OCI-LY1 (cell line): ENCODE measurements at regions not wholly inside any gene's neighbourhood (a gene's known extent, or its start where the extent isn't known, plus 50 kb on each side); places are given as distances from the start of the nearest gene placed in this dataset.

ENCODE experiments used
- H2AFZ ChIP-seq: fragments of 200-600 bp; sonication (generic), shearing (Covaris generic); 2 replicates; pipeline ENCODE4 v1.6.0; 2014; ENCODE audit warnings: antibody characterized with exemption, mild to moderate bottlenecking, low read length
- H3F3A ChIP-seq: fragments of 200-600 bp; sonication (generic), shearing (Covaris generic); 2 replicates; pipeline ENCODE4 v1.6.0; 2014; ENCODE audit warnings: mild to moderate bottlenecking, antibody characterized with exemption, low read length, moderate library complexity; ENCODE audit not compliant: insufficient read depth
- H3K27ac ChIP-seq: fragments of 200-600 bp; sonication (generic); 2 replicates; pipeline ENCODE4 v1.5.1; 2014; ENCODE audit warnings: low read length, mixed run types, mild to moderate bottlenecking, low read depth; ENCODE audit not compliant: poor library complexity, severe bottlenecking
- H3K27me3 ChIP-seq: fragments of 200-600 bp; sonication (generic); 2 replicates; pipeline ENCODE4 v1.6.0; 2014; ENCODE audit warnings: antibody characterized with exemption, mild to moderate bottlenecking, low read length, moderate library complexity; ENCODE audit not compliant: insufficient read depth
- H3K36me3 ChIP-seq: fragments of 200-600 bp; sonication (generic); 2 replicates; pipeline ENCODE4 v1.6.1; 2014; ENCODE audit warnings: mild to moderate bottlenecking, antibody characterized with exemption, low read length, moderate library complexity, mixed read lengths; ENCODE audit not compliant: insufficient read depth
- H3K4me1 ChIP-seq: fragments of 200-600 bp; sonication (generic); 2 replicates; pipeline ENCODE4 v1.5.1; 2014; ENCODE audit warnings: mild to moderate bottlenecking, low read length, moderate library complexity; ENCODE audit not compliant: insufficient read depth, severe bottlenecking
- H3K4me2 ChIP-seq: fragments of 200-600 bp; sonication (generic), shearing (Covaris generic); 2 replicates; pipeline ENCODE4 v1.6.1; 2014; ENCODE audit warnings: low read length
- H3K4me3 ChIP-seq: fragments of 200-600 bp; sonication (generic); 2 replicates; pipeline ENCODE4 v1.5.1; 2014; ENCODE audit warnings: low read length, low read depth, mild to moderate bottlenecking, mixed read lengths; ENCODE audit not compliant: poor library complexity, severe bottlenecking
- H3K79me2 ChIP-seq: fragments of 200-600 bp; shearing (Covaris generic); 2 replicates; pipeline ENCODE4 v1.6.1; 2016; ENCODE audit warnings: mixed run types, low read length, mixed read lengths; ENCODE audit not compliant: insufficient read depth
- H3K9ac ChIP-seq: fragments of 200-600 bp; sonication (generic), shearing (Covaris generic); 2 replicates; pipeline ENCODE4 v1.6.1; 2014; ENCODE audit warnings: mild to moderate bottlenecking, low read length, mixed read lengths
- H3K9me2 ChIP-seq: fragments of 200-600 bp; sonication (generic), shearing (Covaris generic); 2 replicates; pipeline ENCODE4 v1.6.1; 2014; ENCODE audit warnings: low read depth, mild to moderate bottlenecking, low read length, mixed read lengths
- H3K9me3 ChIP-seq: fragments of 200-600 bp; shearing (Covaris generic); 2 replicates; pipeline ENCODE4 v1.6.1; 2014; ENCODE audit warnings: low read length, mixed read lengths
- H4K20me1 ChIP-seq: fragments of 200-600 bp; sonication (generic), shearing (Covaris generic); 2 replicates; pipeline ENCODE4 v1.6.0; 2016; ENCODE audit warnings: mild to moderate bottlenecking, low read length; ENCODE audit not compliant: insufficient read depth
- CTCF ChIP-seq: fragments of 200-600 bp; sonication (generic), shearing (Covaris generic); IDR thresholded peaks from 2 replicates; pipeline ENCODE4 v1.5.1; 2017; ENCODE audit warnings: mild to moderate bottlenecking, antibody characterized with exemption, low read length, moderate library complexity, mixed read lengths
- EZH2 ChIP-seq: fragments of 200-600 bp; sonication (generic), shearing (Covaris generic); IDR thresholded peaks from 2 replicates; pipeline ENCODE4 v1.8.0; 2017; ENCODE audit warnings: borderline replicate concordance, mixed run types, mild to moderate bottlenecking, antibody characterized with exemption, low read length, moderate library complexity, mixed read lengths

GRCh38 chr22:34427436-34427835 is 507.2 kb upstream of the LARGE1 start:
- Histone ChIP-seq H3K9me3 (no peaks in the 10 kb centered on the region), H3K4me2 (no peak overlapping the region), H3K36me3 (no peaks in the 10 kb centered on the region), H3K79me2 (no peaks in the 10 kb centered on the region), H2AFZ (no peak overlapping the region), H3F3A (no peaks in the 10 kb centered on the region), H3K9me2 (no peaks in the 10 kb centered on the region), H3K9ac (no peak overlapping the region), H3K4me3 (no peak overlapping the region), H3K4me1 (no peaks in the 10 kb centered on the region), H3K27ac (no peak overlapping the region), H3K27me3 (no peaks in the 10 kb centered on the region), H4K20me1 (no peaks in the 10 kb centered on the region)
- no peak for TF ChIP-seq CTCF
- TF ChIP-seq EZH2: no peak

GRCh38 chr22:34427841-34428240 is 507.6 kb upstream of the LARGE1 start:
- H3K27ac ChIP-seq: no peak overlapping the region
- H3F3A ChIP-seq: no peaks in the 10 kb centered on the region
- H3K27me3 ChIP-seq: no peaks in the 10 kb centered on the region
- no peak overlapping the region for H3K9ac ChIP-seq
- H2AFZ ChIP-seq: no peak overlapping the region
- H3K4me1 ChIP-seq: no peaks in the 10 kb centered on the region
- no peaks in the 10 kb centered on the region for H4K20me1 ChIP-seq
- no peak overlapping the region for H3K4me2 ChIP-seq
- TF ChIP-seq EZH2 (no peak), CTCF (no peak)
- H3K9me2 ChIP-seq: no peaks in the 10 kb centered on the region
- no peaks in the 10 kb centered on the region for H3K79me2 ChIP-seq
- no peaks in the 10 kb centered on the region for H3K36me3 ChIP-seq
- no peak overlapping the region for H3K4me3 ChIP-seq
- no peaks in the 10 kb centered on the region for H3K9me3 ChIP-seq

GRCh38 chr22:34429314-34429713 is 509.0 kb upstream of the LARGE1 start:
- TF ChIP-seq EZH2 (no peak), CTCF (no peak)
- Histone ChIP-seq H2AFZ (no peak overlapping the region), H3K27me3 (no peaks in the 10 kb centered on the region), H3K9ac (no peak overlapping the region), H3K9me3 (no peaks in the 10 kb centered on the region), H3K27ac (no peak overlapping the region), H3K4me2 (no peak overlapping the region), H3K4me3 (no peak overlapping the region), H3K36me3 (no peaks in the 10 kb centered on the region), H4K20me1 (no peaks in the 10 kb centered on the region), H3K9me2 (no peaks in the 10 kb centered on the region), H3K4me1 (no peaks in the 10 kb centered on the region), H3K79me2 (no peaks in the 10 kb centered on the region), H3F3A (no peaks in the 10 kb centered on the region)
